ENCODE measurements at regions not wholly inside any gene's neighbourhood (a gene's known extent, or its start where the extent isn't known, plus 50 kb on each side); places are given as distances from the start of the nearest gene placed in this dataset.
A peak's percentile ranks its signal among the peaks of the same experiment; 100 is the strongest.

DNA sequence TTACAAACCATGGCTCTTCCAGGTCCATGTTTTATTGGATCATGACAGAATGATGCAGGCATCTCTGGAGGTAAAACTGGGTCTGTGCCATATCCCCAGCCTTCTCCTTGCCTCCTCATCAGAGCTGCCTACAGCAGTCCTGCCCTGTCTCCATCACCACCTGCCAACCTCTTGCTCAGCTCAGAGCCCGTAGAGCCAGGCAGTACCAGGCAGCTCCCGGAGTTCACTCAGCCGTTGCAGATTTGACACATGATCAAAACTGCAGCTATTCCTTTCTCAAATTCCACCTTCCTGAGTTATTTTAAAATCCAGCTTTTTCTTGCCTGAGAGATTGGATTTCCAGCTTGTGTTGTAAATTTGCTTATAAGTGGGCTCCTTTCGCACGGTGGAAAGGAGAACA lies 218.2 kb upstream of the CELF4 start:
- DNase-seq: no peak
- no peak overlapping the region for H3K4me3 ChIP-seq (ENCODE audit: insufficient read depth in 1 of 2, low read depth in 1 of 2, low read length in 2 of 2)
- no peaks in the 10 kb centered on the region for H3K9me3 ChIP-seq (ENCODE audit: control insufficient read depth, low read length)
- no peaks in the 10 kb centered on the region for H3K4me1 ChIP-seq (ENCODE audit: control insufficient read depth, insufficient read depth, low read depth, low read length)
- no peak overlapping the region for H4K91ac ChIP-seq (ENCODE audit: low read length)
- no peak overlapping the region for H3K23ac ChIP-seq (ENCODE audit: low read length in 2 of 2)
- H2AK5ac ChIP-seq (ENCODE audit: low read length, severe bottlenecking): no peak overlapping the region
- no peak overlapping the region for H4K8ac ChIP-seq (ENCODE audit: low read length)
- H2AFZ ChIP-seq (ENCODE audit: low read depth, low read length): no peak overlapping the region
- no peak overlapping the region for H3K14ac ChIP-seq (ENCODE audit: low read length in 2 of 2)
- H3K27me3 ChIP-seq (ENCODE audit: control insufficient read depth in 1 of 2, insufficient read depth in 1 of 2, low read length in 2 of 2): no peaks in the 10 kb centered on the region
- 90% methylated on average over 2 of the region's 5 CpGs for WGBS
- H2BK15ac ChIP-seq (ENCODE audit: low read depth, poor library complexity, severe bottlenecking): no peak overlapping the region
- no peaks in the 10 kb centered on the region for H3K36me3 ChIP-seq (ENCODE audit: control insufficient read depth in 1 of 2, insufficient read depth in 2 of 2, low read depth in 1 of 2, low read length in 2 of 2)
- H3K27ac ChIP-seq (ENCODE audit: low read length, poor library complexity, severe bottlenecking): no peak overlapping the region
- no peak overlapping the region for H2BK5ac ChIP-seq (ENCODE audit: low read depth, low read length, poor library complexity, severe bottlenecking)
- H3K18ac ChIP-seq (ENCODE audit: low read depth in 1 of 2, low read length in 2 of 2): no peak overlapping the region
- no peak overlapping the region for H2BK120ac ChIP-seq (ENCODE audit: low read depth, low read length)
- no peak overlapping the region for H3K4me2 ChIP-seq (ENCODE audit: low read length, poor library complexity, severe bottlenecking)
- H3K9ac ChIP-seq (ENCODE audit: low read length): no peak overlapping the region
- no peaks in the 10 kb centered on the region for H3K79me1 ChIP-seq (replicated peaks; ENCODE audit: low read length, poor library complexity, severe bottlenecking)
- no peak overlapping the region for H3K4ac ChIP-seq (ENCODE audit: low read depth in 1 of 2, low read length in 2 of 2)
- no peak overlapping the region for H2BK12ac ChIP-seq (ENCODE audit: low read length in 2 of 2)

DNA sequence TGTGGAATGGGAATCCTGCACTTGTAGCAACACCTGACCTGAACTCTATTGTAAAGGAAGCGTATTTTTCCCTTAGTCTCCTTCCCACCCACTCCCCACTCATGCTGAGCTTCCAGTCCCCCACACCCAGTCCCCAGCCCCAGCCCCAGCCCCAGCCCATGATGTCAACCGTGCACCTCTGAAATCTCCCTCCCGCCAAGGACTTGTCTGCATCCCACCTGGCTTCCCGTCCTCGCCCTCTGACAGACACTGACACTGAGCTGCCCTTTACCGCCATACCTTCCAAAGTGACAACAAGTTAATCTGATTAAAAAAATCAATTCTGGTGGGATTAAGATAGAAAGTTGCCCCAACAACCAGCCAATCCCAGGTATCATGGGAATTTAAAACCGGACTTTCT lies 213.6 kb upstream of the CELF4 start:
- Histone ChIP-seq H2AK5ac (ENCODE audit: low read length, severe bottlenecking) (no peak overlapping the region), H2BK12ac (ENCODE audit: low read length in 2 of 2) (no peak overlapping the region), H3K27me3 (ENCODE audit: control insufficient read depth in 1 of 2, insufficient read depth in 1 of 2, low read length in 2 of 2) (no peaks in the 10 kb centered on the region), H3K79me1 (replicated peaks; ENCODE audit: low read length, poor library complexity, severe bottlenecking) (no peaks in the 10 kb centered on the region), H3K4me3 (ENCODE audit: insufficient read depth in 1 of 2, low read depth in 1 of 2, low read length in 2 of 2) (no peak overlapping the region), H2BK15ac (ENCODE audit: low read depth, poor library complexity, severe bottlenecking) (no peak overlapping the region), H3K14ac (ENCODE audit: low read length in 2 of 2) (no peak overlapping the region), H3K9me3 (ENCODE audit: control insufficient read depth, low read length) (no peaks in the 10 kb centered on the region), H2BK120ac (ENCODE audit: low read depth, low read length) (no peak overlapping the region), H3K27ac (ENCODE audit: low read length, poor library complexity, severe bottlenecking) (no peak overlapping the region), H2AFZ (ENCODE audit: low read depth, low read length) (no peak overlapping the region), H3K23ac (ENCODE audit: low read length in 2 of 2) (no peak overlapping the region), H3K4me2 (ENCODE audit: low read length, poor library complexity, severe bottlenecking) (no peak overlapping the region), H3K9ac (ENCODE audit: low read length) (no peak overlapping the region), H3K18ac (ENCODE audit: low read depth in 1 of 2, low read length in 2 of 2) (no peak overlapping the region), H4K8ac (ENCODE audit: low read length) (no peak overlapping the region), H3K4ac (ENCODE audit: low read depth in 1 of 2, low read length in 2 of 2) (no peak overlapping the region), H4K91ac (ENCODE audit: low read length) (no peak overlapping the region), H3K36me3 (ENCODE audit: control insufficient read depth in 1 of 2, insufficient read depth in 2 of 2, low read depth in 1 of 2, low read length in 2 of 2) (no peaks in the 10 kb centered on the region), H3K4me1 (ENCODE audit: control insufficient read depth, insufficient read depth, low read depth, low read length) (no peaks in the 10 kb centered on the region), H2BK5ac (ENCODE audit: low read depth, low read length, poor library complexity, severe bottlenecking) (no peak overlapping the region)
- WGBS: 80% methylated on average over 7 of the region's 7 CpGs
- DNase-seq: no peak

DNA sequence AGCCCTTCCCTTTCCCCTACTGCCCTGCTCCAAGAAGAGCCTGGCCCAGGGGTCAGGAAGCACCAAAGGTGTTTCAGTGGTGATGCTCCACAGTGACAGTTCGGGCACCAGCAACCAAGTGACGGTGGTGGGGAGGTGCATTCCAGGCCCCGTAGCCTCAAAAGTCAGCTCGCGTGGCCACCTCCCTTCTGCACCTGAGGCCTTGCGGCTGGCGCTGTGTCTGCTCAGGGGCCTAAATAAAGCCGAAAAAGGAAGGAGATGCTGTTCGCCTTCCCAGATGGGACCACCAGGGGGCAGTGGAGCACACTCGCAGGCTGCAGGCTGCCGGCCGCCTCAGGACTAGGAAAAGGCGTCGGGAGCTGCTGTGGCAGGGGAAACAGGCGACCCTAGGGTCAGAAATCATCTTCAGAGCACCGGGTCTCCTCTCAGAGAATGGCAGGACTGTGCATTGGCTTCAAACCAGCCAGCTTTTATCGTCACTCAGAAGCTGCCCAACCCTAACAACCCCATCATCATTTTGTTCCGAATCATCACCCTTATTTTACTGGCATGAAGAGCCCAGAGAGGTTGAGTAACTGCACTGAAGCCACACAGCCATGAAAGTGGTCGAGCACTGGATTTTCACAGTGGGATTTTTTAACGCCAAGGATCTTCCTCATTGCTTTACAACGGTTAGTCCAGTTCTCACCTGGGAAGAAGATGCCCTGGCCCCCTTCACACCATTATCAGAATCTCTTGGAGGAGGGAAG lies 213.0 kb upstream of the CELF4 start:
- H3K4me1 ChIP-seq (ENCODE audit: control insufficient read depth, insufficient read depth, low read depth, low read length): no peaks in the 10 kb centered on the region
- no peaks in the 10 kb centered on the region for H3K36me3 ChIP-seq (ENCODE audit: control insufficient read depth in 1 of 2, insufficient read depth in 2 of 2, low read depth in 1 of 2, low read length in 2 of 2)
- no peaks in the 10 kb centered on the region for H3K27me3 ChIP-seq (ENCODE audit: control insufficient read depth in 1 of 2, insufficient read depth in 1 of 2, low read length in 2 of 2)
- no peak overlapping the region for H3K4me2 ChIP-seq (ENCODE audit: low read length, poor library complexity, severe bottlenecking)
- no peak overlapping the region for H3K9ac ChIP-seq (ENCODE audit: low read length)
- H3K4me3 ChIP-seq (ENCODE audit: insufficient read depth in 1 of 2, low read depth in 1 of 2, low read length in 2 of 2): no peak overlapping the region
- no peak overlapping the region for H2AK5ac ChIP-seq (ENCODE audit: low read length, severe bottlenecking)
- no peak overlapping the region for H4K8ac ChIP-seq (ENCODE audit: low read length)
- H3K9me3 ChIP-seq (ENCODE audit: control insufficient read depth, low read length): no peaks in the 10 kb centered on the region
- H3K27ac ChIP-seq (ENCODE audit: low read length, poor library complexity, severe bottlenecking): no peak overlapping the region
- H2BK15ac ChIP-seq (ENCODE audit: low read depth, poor library complexity, severe bottlenecking): no peak overlapping the region
- H2AFZ ChIP-seq (ENCODE audit: low read depth, low read length): peak overlapping the region; percentile 19
- H2BK5ac ChIP-seq (ENCODE audit: low read depth, low read length, poor library complexity, severe bottlenecking): no peak overlapping the region
- no peak overlapping the region for H2BK12ac ChIP-seq (ENCODE audit: low read length in 2 of 2)
- 19% methylated on average over 20 of the region's 21 CpGs for WGBS
- H4K91ac ChIP-seq (ENCODE audit: low read length): no peak overlapping the region
- no peaks in the 10 kb centered on the region for H3K79me1 ChIP-seq (replicated peaks; ENCODE audit: low read length, poor library complexity, severe bottlenecking)
- DNase-seq: peak; percentile 26
- H2BK120ac ChIP-seq (ENCODE audit: low read depth, low read length): no peak overlapping the region
- no peak overlapping the region for H3K23ac ChIP-seq (ENCODE audit: low read length in 2 of 2)
- H3K14ac ChIP-seq (ENCODE audit: low read length in 2 of 2): no peak overlapping the region
- H3K4ac ChIP-seq (ENCODE audit: low read depth in 1 of 2, low read length in 2 of 2): no peak overlapping the region
- no peak overlapping the region for H3K18ac ChIP-seq (ENCODE audit: low read depth in 1 of 2, low read length in 2 of 2)

DNA sequence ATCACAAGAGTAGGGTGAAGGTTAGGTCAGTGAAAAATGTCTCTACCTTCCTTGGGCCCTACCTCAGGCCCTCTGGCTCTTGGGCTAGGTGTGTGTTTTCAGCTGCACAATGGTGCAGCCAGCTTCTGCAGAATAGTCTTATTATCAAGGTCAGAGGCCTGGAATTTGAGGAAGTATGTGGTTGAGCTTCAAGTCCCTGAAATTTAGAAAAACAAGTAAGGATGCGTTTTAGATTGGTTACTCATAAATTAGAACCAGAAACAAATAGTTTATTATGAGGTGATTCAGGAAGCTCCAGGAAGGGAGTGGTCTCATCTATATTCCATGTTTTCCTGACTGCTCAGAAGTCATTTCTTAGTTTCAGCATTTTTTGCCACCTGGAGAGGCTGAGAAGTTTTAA lies 204.2 kb upstream of the CELF4 start:
- no peak for DNase-seq
- Histone ChIP-seq H3K27me3 (ENCODE audit: control insufficient read depth in 1 of 2, insufficient read depth in 1 of 2, low read length in 2 of 2) (no peaks in the 10 kb centered on the region), H3K23ac (ENCODE audit: low read length in 2 of 2) (no peak overlapping the region), H3K14ac (ENCODE audit: low read length in 2 of 2) (no peak overlapping the region), H3K4ac (ENCODE audit: low read depth in 1 of 2, low read length in 2 of 2) (no peak overlapping the region), H3K27ac (ENCODE audit: low read length, poor library complexity, severe bottlenecking) (no peak overlapping the region), H3K9me3 (ENCODE audit: control insufficient read depth, low read length) (no peaks in the 10 kb centered on the region), H4K91ac (ENCODE audit: low read length) (no peak overlapping the region), H3K18ac (ENCODE audit: low read depth in 1 of 2, low read length in 2 of 2) (no peak overlapping the region), H3K4me1 (ENCODE audit: control insufficient read depth, insufficient read depth, low read depth, low read length) (no peaks in the 10 kb centered on the region), H2BK120ac (ENCODE audit: low read depth, low read length) (no peak overlapping the region), H2BK12ac (ENCODE audit: low read length in 2 of 2) (no peak overlapping the region), H3K36me3 (ENCODE audit: control insufficient read depth in 1 of 2, insufficient read depth in 2 of 2, low read depth in 1 of 2, low read length in 2 of 2) (no peaks in the 10 kb centered on the region), H3K9ac (ENCODE audit: low read length) (no peak overlapping the region), H4K8ac (ENCODE audit: low read length) (no peak overlapping the region), H2AK5ac (ENCODE audit: low read length, severe bottlenecking) (no peak overlapping the region), H3K4me2 (ENCODE audit: low read length, poor library complexity, severe bottlenecking) (no peak overlapping the region), H3K4me3 (ENCODE audit: insufficient read depth in 1 of 2, low read depth in 1 of 2, low read length in 2 of 2) (no peak overlapping the region), H2BK15ac (ENCODE audit: low read depth, poor library complexity, severe bottlenecking) (no peak overlapping the region), H3K79me1 (replicated peaks; ENCODE audit: low read length, poor library complexity, severe bottlenecking) (no peaks in the 10 kb centered on the region), H2BK5ac (ENCODE audit: low read depth, low read length, poor library complexity, severe bottlenecking) (no peak overlapping the region), H2AFZ (ENCODE audit: low read depth, low read length) (no peak overlapping the region)
- 45% methylated on average over 1 of the region's 1 CpG for WGBS
